H7 (cell line): ENCODE measurements at regions not wholly inside any gene's neighbourhood (a gene's known extent, or its start where the extent isn't known, plus 50 kb on each side); places are given as distances from the start of the nearest gene placed in this dataset.

Experiments used
- DNase-seq: peaks from one replicate; pipeline ENCODE4 v3.0.0; 2012
- H3K27me3 ChIP-seq: 2 replicates; pipeline ENCODE4 v1.6.0; 2011; ENCODE audit warnings: mild to moderate bottlenecking, low read length; ENCODE audit not compliant: control insufficient read depth, insufficient read depth
- H3K36me3 ChIP-seq: replicated peaks from 2 replicates; pipeline ENCODE4 v1.5.1; 2011; ENCODE audit warnings: low read length; ENCODE audit not compliant: control insufficient read depth, insufficient read depth
- H3K4me3 ChIP-seq: 2 replicates; pipeline ENCODE4 v1.5.1; 2011; ENCODE audit warnings: low read depth, mild to moderate bottlenecking, control low read depth, low read length, moderate library complexity; ENCODE audit not compliant: insufficient read depth

GRCh38 chr10:111221682-111222480 lies 145.1 kb downstream of the ADRA2A start:
- Histone ChIP-seq H3K27me3 (no peaks in the 10 kb centered on the region), H3K4me3 (no peak overlapping the region), H3K36me3 (no peaks in the 10 kb centered on the region)
- no peak for DNase-seq

- Histone ChIP-seq H3K4me3 (no peak overlapping the region), H3K27me3 (no peaks in the 10 kb centered on the region), H3K36me3 (no peaks in the 10 kb centered on the region)
- DNase-seq, result no peak
These were observed 146.1 kb downstream of the ADRA2A start for GRCh38 chr10:111222961-111223360.

DNA sequence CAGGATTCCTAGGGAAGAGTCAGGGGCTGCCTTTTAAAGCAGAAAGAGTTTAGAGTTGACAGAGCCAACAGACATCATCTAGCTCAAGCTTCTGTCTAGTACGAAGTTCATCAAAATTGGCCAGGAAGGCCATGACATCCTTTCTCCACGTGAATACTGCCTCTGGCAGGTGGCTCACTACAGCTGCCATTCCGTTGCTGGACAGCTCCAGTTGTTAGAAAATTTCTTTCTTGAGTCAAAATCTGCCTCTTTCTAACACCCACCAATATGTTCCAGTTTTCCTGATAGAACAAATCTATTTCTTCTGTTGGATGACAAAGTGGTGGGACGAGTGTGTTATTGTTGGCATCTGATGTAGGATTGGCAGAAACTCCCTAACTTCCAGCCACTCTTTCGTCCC lies 154.9 kb downstream of the ADRA2A start:
- DNase-seq, result no peak
- no peaks in the 10 kb centered on the region for H3K27me3 ChIP-seq
- no peaks in the 10 kb centered on the region for H3K36me3 ChIP-seq
- no peak overlapping the region for H3K4me3 ChIP-seq

DNA sequence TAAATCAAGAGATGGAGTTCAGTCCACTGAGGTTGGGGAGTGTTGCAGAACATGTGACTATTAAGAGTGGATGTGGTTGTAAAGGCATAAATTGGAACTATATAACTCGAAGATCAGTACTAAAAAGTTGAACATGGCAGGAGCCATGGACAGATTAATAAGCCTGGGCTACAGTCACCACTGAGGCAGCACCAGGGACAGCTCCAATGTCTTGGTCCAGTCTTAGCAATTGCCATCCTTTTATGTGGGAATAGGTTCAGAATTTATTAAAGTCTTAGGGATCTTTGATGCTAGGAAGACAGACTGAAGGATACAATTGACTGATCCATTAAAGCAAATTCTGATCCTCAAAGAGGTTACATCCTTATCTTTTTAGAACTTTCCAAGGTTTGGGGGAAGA lies 156.6 kb downstream of the ADRA2A start:
- no peaks in the 10 kb centered on the region for H3K36me3 ChIP-seq
- no peak overlapping the region for H3K4me3 ChIP-seq
- DNase-seq, result no peak
- H3K27me3 ChIP-seq, result no peaks in the 10 kb centered on the region

DNA sequence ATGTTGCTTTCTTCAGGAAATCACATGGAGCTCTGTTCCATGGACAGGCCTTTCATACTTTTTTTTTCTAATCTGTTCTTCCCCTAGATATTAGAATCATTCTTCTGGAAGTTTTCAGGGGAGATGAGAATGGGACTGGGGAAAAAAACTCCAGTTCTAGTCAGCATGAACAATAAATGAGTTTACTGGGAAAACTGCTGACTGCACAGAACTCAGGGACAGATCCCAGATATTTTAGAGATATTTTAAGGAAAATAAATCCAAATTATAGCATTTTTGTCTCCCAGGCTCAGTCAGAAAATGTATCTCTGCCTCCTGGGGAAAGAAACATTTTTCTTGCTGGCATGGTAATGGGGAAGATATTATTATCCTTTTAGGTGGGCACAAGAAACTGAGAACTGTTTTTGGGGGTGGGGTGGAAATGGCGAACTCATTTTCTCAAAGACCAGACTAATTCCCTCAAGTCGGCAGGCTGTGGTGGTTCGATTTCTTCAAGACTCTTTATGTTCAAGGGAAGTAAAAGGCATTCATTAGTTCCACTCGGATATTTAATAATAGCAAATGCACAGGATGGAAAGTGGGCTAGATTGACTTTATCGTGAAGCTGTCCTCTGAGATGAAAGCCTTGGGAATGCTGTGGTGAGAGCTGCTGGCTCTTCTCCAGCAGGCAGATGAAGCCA lies 157.5 kb downstream of the ADRA2A start:
- Histone ChIP-seq H3K4me3 (no peak overlapping the region), H3K36me3 (no peaks in the 10 kb centered on the region), H3K27me3 (no peaks in the 10 kb centered on the region)
- no peak for DNase-seq

GRCh38 chr10:111234914-111235302 lies 158.1 kb downstream of the ADRA2A start:
- Histone ChIP-seq H3K27me3 (no peaks in the 10 kb centered on the region), H3K36me3 (no peaks in the 10 kb centered on the region), H3K4me3 (no peak overlapping the region)
- no peak for DNase-seq

- Histone ChIP-seq H3K27me3 (no peaks in the 10 kb centered on the region), H3K4me3 (no peak overlapping the region), H3K36me3 (no peaks in the 10 kb centered on the region)
- DNase-seq, result no peak
These were observed 163.5 kb downstream of the ADRA2A start for GRCh38 chr10:111240348-111240747.

DNA sequence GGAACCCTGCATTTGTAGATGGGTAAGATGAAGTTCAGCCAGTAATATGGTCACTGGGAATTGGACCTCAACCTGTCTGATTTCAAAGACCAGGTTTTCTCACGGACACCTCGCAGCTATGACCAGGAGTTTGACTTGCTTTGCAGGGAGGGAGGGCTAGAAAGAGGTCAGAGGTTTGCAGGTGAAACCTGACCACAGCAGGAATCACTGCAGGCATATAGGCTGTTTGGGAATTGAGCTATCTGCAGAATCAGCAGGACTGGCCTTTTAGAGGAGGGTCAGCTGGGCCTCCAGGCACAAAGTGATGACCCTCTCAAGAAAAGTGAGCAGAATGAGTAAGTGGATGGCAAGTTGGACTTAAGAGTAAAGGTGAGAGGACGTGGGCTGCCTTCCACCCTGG lies 166.3 kb downstream of the ADRA2A start:
- no peak for DNase-seq
- Histone ChIP-seq H3K27me3 (no peaks in the 10 kb centered on the region), H3K4me3 (no peak overlapping the region), H3K36me3 (no peaks in the 10 kb centered on the region)

DNA sequence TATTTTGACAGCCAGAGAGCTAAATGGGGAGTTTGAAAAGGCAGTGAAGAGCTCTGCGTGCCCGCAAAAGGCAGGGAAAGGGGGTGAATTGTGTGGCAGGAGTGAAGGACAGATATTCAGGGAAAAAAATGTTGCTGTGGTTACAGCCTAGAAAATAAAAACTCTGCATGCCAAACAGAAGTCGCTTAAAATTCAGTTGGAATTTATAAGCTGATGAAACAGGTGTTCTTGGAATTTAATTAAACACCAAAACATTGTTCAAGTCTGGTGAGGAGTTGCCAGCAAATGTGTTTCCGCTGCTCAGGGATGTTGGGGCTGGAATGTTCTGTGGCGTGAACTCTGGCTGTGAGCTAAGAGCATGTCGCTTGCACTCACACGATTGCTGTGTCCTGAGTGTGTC lies 169.3 kb downstream of the ADRA2A start:
- Histone ChIP-seq H3K4me3 (no peak overlapping the region), H3K36me3 (no peaks in the 10 kb centered on the region), H3K27me3 (no peaks in the 10 kb centered on the region)
- DNase-seq, result no peak

DNA sequence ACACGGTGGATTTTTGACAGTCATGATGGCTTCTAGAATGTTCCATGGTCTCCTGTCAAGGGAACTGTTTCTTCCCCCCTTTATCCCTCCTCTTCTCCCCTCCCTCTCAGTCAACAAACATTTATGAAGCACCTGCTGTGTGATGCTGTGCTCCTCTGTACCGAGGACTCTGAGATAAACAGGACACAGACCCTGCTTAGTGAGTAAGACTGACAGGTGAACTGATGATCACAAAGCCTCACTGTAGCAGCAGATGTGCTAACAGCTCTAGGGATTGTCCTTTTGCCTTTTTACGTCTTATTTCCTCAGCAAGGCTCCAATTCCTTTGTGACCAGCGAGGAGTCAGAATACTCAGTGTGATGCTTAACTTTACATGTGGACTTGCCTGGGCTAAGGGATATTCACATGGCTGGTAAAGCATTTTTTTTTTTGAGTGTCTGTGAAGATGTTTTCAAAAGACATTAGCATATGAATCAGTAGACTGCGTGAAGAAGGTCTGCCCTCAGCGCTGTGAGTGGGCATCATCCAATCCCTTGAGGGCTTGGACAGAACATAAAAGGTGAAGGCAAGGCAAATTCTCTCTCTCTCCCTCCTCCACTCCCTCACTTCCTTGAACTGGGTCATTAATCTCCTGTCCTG lies 170.1 kb downstream of the ADRA2A start:
- no peak for DNase-seq
- H3K4me3 ChIP-seq, result no peak overlapping the region
- no peaks in the 10 kb centered on the region for H3K36me3 ChIP-seq
- no peaks in the 10 kb centered on the region for H3K27me3 ChIP-seq

GRCh38 chr10:111247781-111248389 lies 171.1 kb downstream of the ADRA2A start:
- no peaks in the 10 kb centered on the region for H3K36me3 ChIP-seq
- H3K4me3 ChIP-seq, result no peak overlapping the region
- no peak for DNase-seq
- no peaks in the 10 kb centered on the region for H3K27me3 ChIP-seq

- Histone ChIP-seq H3K36me3 (no peaks in the 10 kb centered on the region), H3K4me3 (no peak overlapping the region), H3K27me3 (no peaks in the 10 kb centered on the region)
- DNase-seq, result no peak
These were observed 173.1 kb downstream of the ADRA2A start for GRCh38 chr10:111249925-111250324.

GRCh38 chr10:111261081-111261615 lies 184.3 kb downstream of the ADRA2A start:
- Histone ChIP-seq H3K36me3 (no peaks in the 10 kb centered on the region), H3K4me3 (no peak overlapping the region), H3K27me3 (no peaks in the 10 kb centered on the region)
- no peak for DNase-seq

GRCh38 chr10:111265341-111265740 lies 188.5 kb downstream of the ADRA2A start:
- Histone ChIP-seq H3K27me3 (no peaks in the 10 kb centered on the region), H3K36me3 (no peaks in the 10 kb centered on the region), H3K4me3 (no peak overlapping the region)
- DNase-seq, result no peak
